SU-DHL-6 (cell line): ENCODE measurements at regions not wholly inside any gene's neighbourhood (a gene's known extent, or its start where the extent isn't known, plus 50 kb on each side); places are given as distances from the start of the nearest gene placed in this dataset.

Source experiments
- EZH2phosphoT487 ChIP-seq: fragments of 200-600 bp; sonication (generic), shearing (Covaris generic); conservative IDR thresholded peaks from 2 replicates; pipeline ENCODE4 v1.6.1; 2018; ENCODE audit warnings: mild to moderate bottlenecking, antibody characterized with exemption, low read length, moderate library complexity, mixed read lengths
- TF ChIP-seq, protein P1 (sequence below): fragments of 200-600 bp; sonication (generic); IDR thresholded peaks from one replicate; pipeline ENCODE4 v1.5.1; 2017; ENCODE audit warnings: antibody characterized with exemption, mild to moderate bottlenecking, low read length, moderate library complexity; ENCODE audit not compliant: insufficient read depth, poor library complexity, severe bottlenecking

DNA sequence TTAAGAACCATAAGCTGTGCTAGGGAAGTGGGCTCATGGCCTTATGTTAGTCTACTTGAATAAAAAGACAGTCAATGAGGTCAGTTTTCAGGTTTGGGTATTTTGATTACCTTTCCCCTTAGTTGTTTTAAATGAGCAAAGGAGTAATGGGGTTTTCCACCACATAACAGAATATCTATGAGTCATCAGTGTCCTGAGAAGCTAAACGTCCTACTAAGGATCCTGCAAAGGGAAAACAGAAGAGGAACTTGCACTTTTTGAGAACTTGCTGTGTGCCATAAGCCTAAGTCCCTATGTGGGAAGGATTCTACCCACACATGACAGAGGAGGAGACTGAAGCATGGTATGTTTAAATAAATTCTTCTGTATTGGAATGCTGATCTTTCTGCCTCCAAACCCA is 292.8 kb upstream of the TMC3 start:
- TF ChIP-seq, protein P1, sequence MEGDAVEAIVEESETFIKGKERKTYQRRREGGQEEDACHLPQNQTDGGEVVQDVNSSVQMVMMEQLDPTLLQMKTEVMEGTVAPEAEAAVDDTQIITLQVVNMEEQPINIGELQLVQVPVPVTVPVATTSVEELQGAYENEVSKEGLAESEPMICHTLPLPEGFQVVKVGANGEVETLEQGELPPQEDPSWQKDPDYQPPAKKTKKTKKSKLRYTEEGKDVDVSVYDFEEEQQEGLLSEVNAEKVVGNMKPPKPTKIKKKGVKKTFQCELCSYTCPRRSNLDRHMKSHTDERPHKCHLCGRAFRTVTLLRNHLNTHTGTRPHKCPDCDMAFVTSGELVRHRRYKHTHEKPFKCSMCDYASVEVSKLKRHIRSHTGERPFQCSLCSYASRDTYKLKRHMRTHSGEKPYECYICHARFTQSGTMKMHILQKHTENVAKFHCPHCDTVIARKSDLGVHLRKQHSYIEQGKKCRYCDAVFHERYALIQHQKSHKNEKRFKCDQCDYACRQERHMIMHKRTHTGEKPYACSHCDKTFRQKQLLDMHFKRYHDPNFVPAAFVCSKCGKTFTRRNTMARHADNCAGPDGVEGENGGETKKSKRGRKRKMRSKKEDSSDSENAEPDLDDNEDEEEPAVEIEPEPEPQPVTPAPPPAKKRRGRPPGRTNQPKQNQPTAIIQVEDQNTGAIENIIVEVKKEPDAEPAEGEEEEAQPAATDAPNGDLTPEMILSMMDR = no peak
- no peak for TF ChIP-seq EZH2phosphoT487
